IMR-90 (cell line): ENCODE measurements at regions not wholly inside any gene's neighbourhood (a gene's known extent, or its start where the extent isn't known, plus 50 kb on each side); places are given as distances from the start of the nearest gene placed in this dataset.

Source experiments
- ATAC-seq: fragments of 200-7000 bp; cut with Tn5 transposase; 2 replicates; pipeline ENCODE4 v1.9.1; 2020; ENCODE audit warnings: low read depth, mild to moderate bottlenecking, moderate library complexity
- BruUV-seq: library from RNA; stranded (reverse); fragments of 400-500 nt; replicated peaks from 2 replicates; lab custom pipeline; 2021; lab: Mats Ljungman, UMichigan
- CTCF ChIA-PET: fragments of 300-600 bp; formaldehyde crosslinking; extraction: SDS; loops from one replicate; lab custom pipeline; 2021; ENCODE audit warnings: antibody characterized with exemption; lab: Yijun Ruan, JAX
- POLR2A ChIA-PET: fragments of 300-600 bp; sonication (Branson Sonifier 250); formaldehyde crosslinking; loops from one replicate; lab custom pipeline; 2022; ENCODE audit warnings: antibody characterized with exemption; ENCODE audit not compliant: unreplicated experiment; lab: Charles Lee
- DNase-seq: peaks from one replicate; pipeline ENCODE4 v3.0.0; 2013
- H2AFZ ChIP-seq: replicated peaks from 2 replicates; pipeline ENCODE3; 2013; ENCODE audit warnings: low read length, mild to moderate bottlenecking; ENCODE audit not compliant: poor library complexity
- H2AK5ac ChIP-seq: 2 replicates; pipeline ENCODE4 v1.6.1; 2013; ENCODE audit warnings: low read depth, low read length, inconsistent platforms
- H2AK9ac ChIP-seq: replicated peaks from 2 replicates; pipeline ENCODE3; 2013; ENCODE audit warnings: mild to moderate bottlenecking, low read depth, low read length, moderate library complexity; ENCODE audit not compliant: poor library complexity
- H2BK120ac ChIP-seq: 2 replicates; pipeline ENCODE4 v1.6.1; 2013; ENCODE audit warnings: low read depth, low read length, inconsistent platforms
- H2BK15ac ChIP-seq: 3 replicates; pipeline ENCODE4 v1.6.1; 2013; ENCODE audit warnings: low read depth, low read length, inconsistent platforms
- H2BK20ac ChIP-seq: 2 replicates; pipeline ENCODE4 v1.6.1; 2013; ENCODE audit warnings: low read depth, mild to moderate bottlenecking, inconsistent platforms, low read length, moderate library complexity
- H2BK5ac ChIP-seq: 2 replicates; pipeline ENCODE4 v1.6.1; 2013; ENCODE audit warnings: mild to moderate bottlenecking, low read depth, low read length, inconsistent platforms; ENCODE audit not compliant: poor library complexity, severe bottlenecking
- H3K14ac ChIP-seq: replicated peaks from 2 replicates; pipeline ENCODE4 v1.6.1; 2013; ENCODE audit warnings: low read depth, low read length, inconsistent platforms
- H3K18ac ChIP-seq: 2 replicates; pipeline ENCODE4 v1.6.1; 2013; ENCODE audit warnings: low read depth, low read length, control low read depth
- H3K23ac ChIP-seq: 2 replicates; pipeline ENCODE4 v1.6.1; 2013; ENCODE audit warnings: low read depth, low read length, inconsistent platforms
- H3K27ac ChIP-seq: 2 replicates; pipeline ENCODE4 v1.5.1; 2013; ENCODE audit warnings: mild to moderate bottlenecking, control low read depth, low read length; ENCODE audit not compliant: insufficient read depth
- H3K27me3 ChIP-seq: 2 replicates; pipeline ENCODE4 v1.6.1; 2013; ENCODE audit warnings: low read length; ENCODE audit not compliant: control insufficient read depth, insufficient read depth
- H3K36me3 ChIP-seq: 2 replicates; pipeline ENCODE4 v1.6.1; 2013; ENCODE audit warnings: low read length, mixed read lengths; ENCODE audit not compliant: control insufficient read depth, insufficient read depth
- H3K4ac ChIP-seq: 2 replicates; pipeline ENCODE4 v1.6.1; 2013; ENCODE audit warnings: low read depth, low read length, inconsistent platforms
- H3K4me1 ChIP-seq: 2 replicates; pipeline ENCODE4 v1.6.1; 2013; ENCODE audit warnings: low read length, mixed read lengths; ENCODE audit not compliant: control insufficient read depth, insufficient read depth
- H3K4me2 ChIP-seq: 2 replicates; pipeline ENCODE4 v1.6.1; 2013; ENCODE audit warnings: low read depth, mild to moderate bottlenecking, control low read depth, low read length, moderate library complexity
- H3K4me3 ChIP-seq: 2 replicates; pipeline ENCODE4 v1.5.1; 2013; ENCODE audit warnings: low read depth, mild to moderate bottlenecking, control low read depth, low read length, moderate library complexity; ENCODE audit not compliant: insufficient read depth
- H3K56ac ChIP-seq: 2 replicates; pipeline ENCODE4 v1.6.1; 2013; ENCODE audit warnings: low read length, inconsistent platforms; ENCODE audit not compliant: insufficient read depth; ENCODE audit errors: extremely low read depth
- H3K79me1 ChIP-seq, 2 experiments: 2 replicates each; pipeline ENCODE4 v1.6.1; 2013; ENCODE audit warnings: low read length in 2 of 2, inconsistent platforms in 1 of 2, low read depth in 1 of 2
- H3K9ac ChIP-seq: 2 replicates; pipeline ENCODE4 v1.6.1; 2013; ENCODE audit warnings: low read depth, low read length, control low read depth
- H3K9me1 ChIP-seq: 2 replicates; pipeline ENCODE4 v1.6.1; 2013; ENCODE audit warnings: low read length, inconsistent platforms; ENCODE audit not compliant: insufficient read depth
- H3K9me3 ChIP-seq: 2 replicates; pipeline ENCODE4 v1.6.1; 2013; ENCODE audit warnings: low read length; ENCODE audit not compliant: control insufficient read depth, insufficient read depth
- H4K20me1 ChIP-seq: 2 replicates; pipeline ENCODE4 v1.6.1; 2013; ENCODE audit warnings: low read length, inconsistent platforms; ENCODE audit not compliant: insufficient read depth
- H4K5ac ChIP-seq: 2 replicates; pipeline ENCODE4 v1.6.1; 2013; ENCODE audit warnings: mild to moderate bottlenecking, low read depth, low read length, control low read depth
- H4K8ac ChIP-seq, 2 experiments: 2 replicates each; pipeline ENCODE4 v1.6.1; 2013; ENCODE audit warnings: low read depth in 2 of 2, low read length in 2 of 2, control low read depth in 1 of 2, inconsistent platforms in 1 of 2
- H4K91ac ChIP-seq: 2 replicates; pipeline ENCODE4 v1.6.1; 2013; ENCODE audit warnings: low read depth, low read length, inconsistent platforms; ENCODE audit not compliant: insufficient read depth
- BHLHE40 ChIP-seq: fragments of 150-350 bp; IDR thresholded peaks from 2 replicates; pipeline ENCODE4 v1.6.1; 2016; ENCODE audit warnings: mild to moderate bottlenecking, low read depth, low read length
- CEBPB ChIP-seq: IDR thresholded peaks from 2 replicates; pipeline ENCODE4 v1.6.1; 2012; ENCODE audit warnings: low read depth, low read length, improper control_type of control experiment
- CHD1 ChIP-seq: IDR thresholded peaks from 2 replicates; pipeline ENCODE4 v1.6.1; 2012; ENCODE audit warnings: low read depth, low read length, improper control_type of control experiment
- FOS ChIP-seq: fragments of 150-350 bp; IDR thresholded peaks from 2 replicates; pipeline ENCODE4 v1.6.1; 2016; ENCODE audit warnings: low read depth, low read length
- MAFK ChIP-seq: IDR thresholded peaks from 2 replicates; pipeline ENCODE4 v1.6.1; 2012; ENCODE audit warnings: low read depth, low read length, improper control_type of control experiment
- MAZ ChIP-seq: IDR thresholded peaks from 2 replicates; pipeline ENCODE4 v1.6.1; 2012; ENCODE audit warnings: low read depth, mild to moderate bottlenecking, low read length, improper control_type of control experiment, moderate library complexity, borderline replicate concordance
- MXI1 ChIP-seq: IDR thresholded peaks from 2 replicates; pipeline ENCODE4 v1.6.1; 2012; ENCODE audit warnings: low read depth, mild to moderate bottlenecking, low read length, moderate library complexity, borderline replicate concordance
- NFE2L2 ChIP-seq: fragments of 150-350 bp; IDR thresholded peaks from 2 replicates; pipeline ENCODE4 v1.6.1; 2016; ENCODE audit warnings: low read depth, mild to moderate bottlenecking, low read length
- POLR2A ChIP-seq: IDR thresholded peaks from 2 replicates; pipeline ENCODE4 v1.6.1; 2012; ENCODE audit warnings: mild to moderate bottlenecking, low read depth, low read length
- RCOR1 ChIP-seq: IDR thresholded peaks from 2 replicates; pipeline ENCODE4 v1.6.1; 2012; ENCODE audit warnings: mild to moderate bottlenecking, low read length, improper control_type of control experiment; ENCODE audit not compliant: insufficient replicate concordance
- SMC3 ChIP-seq: fragments of 150-350 bp; IDR thresholded peaks from 2 replicates; pipeline ENCODE4 v1.6.1; 2016; ENCODE audit warnings: low read depth, mild to moderate bottlenecking, antibody characterized with exemption, low read length, moderate library complexity
- WGBS, 2 experiments: methylation state at CpG; one replicate each; pipeline versions ENCODE4 v1.1.5 to v1.1.7; 2013; ENCODE audit warnings: missing lambda C conversion rate in 2 of 2; ENCODE audit not compliant: insufficient read length in 1 of 2; ENCODE audit errors: extremely low coverage in 2 of 2; 5-methylcytosine and 5-hydroxymethylcytosine counted together
- dilution Hi-C: fragments of 300-500 bp; cut with HindIII; formaldehyde crosslinking; loops from one replicate; pipeline ENCODE4 v1.14.3; 2018; ENCODE audit warnings: low sequenced_read_pairs; ENCODE audit not compliant: unreplicated experiment
- in situ Hi-C: fragments of 300-500 bp; cut with MboI; formaldehyde crosslinking; loops from 3 replicates; pipeline ENCODE4 v1.14.3; 2019; ENCODE audit warnings: low sequenced_read_pairs, inconsistent platforms, mixed read lengths
- intact Hi-C: fragments of 100-400 bp; cut with micrococcal nuclease; formaldehyde crosslinking; loops from 2 replicates; pipeline ENCODE4 v1.10.0; 2022
- TF ChIP-seq, protein P1 (sequence below): fragments of 150-350 bp; IDR thresholded peaks from 2 replicates; pipeline ENCODE4 v1.6.1; 2016; ENCODE audit warnings: low read depth, mild to moderate bottlenecking, low read length, moderate library complexity, borderline replicate concordance
- TF ChIP-seq, protein P2 (sequence below): conservative IDR thresholded peaks from 2 replicates; pipeline ENCODE4 v1.5.1; 2012; ENCODE audit warnings: mild to moderate bottlenecking, low read depth, low read length, improper control_type of control experiment
- TF ChIP-seq, protein P3 (sequence below): fragments of 150-350 bp; IDR thresholded peaks from 2 replicates; pipeline ENCODE4 v1.6.1; 2017; ENCODE audit warnings: mild to moderate bottlenecking, antibody characterized with exemption, low read length, low read depth

DNA sequence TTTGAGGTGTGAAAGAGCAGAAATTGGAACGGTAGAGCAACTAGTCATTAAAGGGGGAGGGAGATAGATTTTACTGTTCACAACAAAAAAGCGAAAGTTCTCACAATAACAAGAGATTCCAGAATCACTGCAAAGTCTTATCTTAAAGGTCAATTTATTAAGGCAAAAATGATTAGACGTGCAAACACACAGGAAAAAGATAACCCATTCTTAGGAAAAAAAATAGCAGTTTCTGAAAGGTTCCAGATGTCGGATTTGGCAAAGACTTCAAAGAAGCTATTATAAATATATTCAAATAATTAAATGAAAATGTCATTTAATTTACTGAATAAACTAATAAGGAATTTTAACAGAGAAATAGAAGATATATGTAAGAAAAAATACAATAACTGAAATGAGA is 70.8 kb upstream of the GNAI1 start:
- Histone ChIP-seq H2BK15ac (peak overlapping the region; percentile 90; the same call in 1 of the 3 replicates), H2BK20ac (peak overlapping the region; percentile 81; the same call in 1 of the 2 replicates), H3K27me3 (no peaks in the 10 kb centered on the region), H3K79me1 (no peaks in the 10 kb centered on the region), H4K5ac (peak overlapping the region; percentile 93), H4K20me1 (no peaks in the 10 kb centered on the region), H3K4me2 (peak overlapping the region; percentile 87), H3K14ac (peak overlapping the region; percentile 89), H3K18ac (peak overlapping the region; percentile 78; the same call in 1 of the 2 replicates), H3K4me3 (no peak overlapping the region), H3K56ac (peak overlapping the region; percentile 6; the same call in 1 of the 2 replicates), H3K27ac (peak overlapping the region; percentile 65; the same call in 1 of the 2 replicates), H4K8ac (peak overlapping the region; percentile 62 to 79), H4K91ac (peak overlapping the region; percentile 63; the same call in 1 of the 2 replicates), H3K9ac (peak overlapping the region; percentile 58), H3K23ac (peak overlapping the region; percentile 88; the same call in 1 of the 2 replicates), H2AK5ac (peak overlapping the region; percentile 50), H3K9me3 (peaks cover 8% of the 10 kb centered on the region), H2BK120ac (peak overlapping the region; percentile 90), H3K9me1 (peaks cover 3% of the 10 kb centered on the region; the same call in 1 of the 2 replicates), H2AK9ac (no peak overlapping the region), H3K36me3 (no peaks in the 10 kb centered on the region), H3K4ac (peak overlapping the region; percentile 87), H2AFZ (peak overlapping the region; percentile 92), H2BK5ac (peak overlapping the region; percentile 39), H3K4me1 (peaks cover 2% of the 10 kb centered on the region; the same call in 1 of the 2 replicates)
- TF ChIP-seq, protein P1, sequence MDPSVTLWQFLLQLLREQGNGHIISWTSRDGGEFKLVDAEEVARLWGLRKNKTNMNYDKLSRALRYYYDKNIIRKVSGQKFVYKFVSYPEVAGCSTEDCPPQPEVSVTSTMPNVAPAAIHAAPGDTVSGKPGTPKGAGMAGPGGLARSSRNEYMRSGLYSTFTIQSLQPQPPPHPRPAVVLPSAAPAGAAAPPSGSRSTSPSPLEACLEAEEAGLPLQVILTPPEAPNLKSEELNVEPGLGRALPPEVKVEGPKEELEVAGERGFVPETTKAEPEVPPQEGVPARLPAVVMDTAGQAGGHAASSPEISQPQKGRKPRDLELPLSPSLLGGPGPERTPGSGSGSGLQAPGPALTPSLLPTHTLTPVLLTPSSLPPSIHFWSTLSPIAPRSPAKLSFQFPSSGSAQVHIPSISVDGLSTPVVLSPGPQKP: no peak
- no peak for TF ChIP-seq FOS
- no peak for TF ChIP-seq NFE2L2
- TF ChIP-seq MXI1: no peak
- no peak for TF ChIP-seq CEBPB
- no peak for TF ChIP-seq CHD1
- TF ChIP-seq, protein P2, sequence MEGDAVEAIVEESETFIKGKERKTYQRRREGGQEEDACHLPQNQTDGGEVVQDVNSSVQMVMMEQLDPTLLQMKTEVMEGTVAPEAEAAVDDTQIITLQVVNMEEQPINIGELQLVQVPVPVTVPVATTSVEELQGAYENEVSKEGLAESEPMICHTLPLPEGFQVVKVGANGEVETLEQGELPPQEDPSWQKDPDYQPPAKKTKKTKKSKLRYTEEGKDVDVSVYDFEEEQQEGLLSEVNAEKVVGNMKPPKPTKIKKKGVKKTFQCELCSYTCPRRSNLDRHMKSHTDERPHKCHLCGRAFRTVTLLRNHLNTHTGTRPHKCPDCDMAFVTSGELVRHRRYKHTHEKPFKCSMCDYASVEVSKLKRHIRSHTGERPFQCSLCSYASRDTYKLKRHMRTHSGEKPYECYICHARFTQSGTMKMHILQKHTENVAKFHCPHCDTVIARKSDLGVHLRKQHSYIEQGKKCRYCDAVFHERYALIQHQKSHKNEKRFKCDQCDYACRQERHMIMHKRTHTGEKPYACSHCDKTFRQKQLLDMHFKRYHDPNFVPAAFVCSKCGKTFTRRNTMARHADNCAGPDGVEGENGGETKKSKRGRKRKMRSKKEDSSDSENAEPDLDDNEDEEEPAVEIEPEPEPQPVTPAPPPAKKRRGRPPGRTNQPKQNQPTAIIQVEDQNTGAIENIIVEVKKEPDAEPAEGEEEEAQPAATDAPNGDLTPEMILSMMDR: no peak
- TF ChIP-seq, protein P3, sequence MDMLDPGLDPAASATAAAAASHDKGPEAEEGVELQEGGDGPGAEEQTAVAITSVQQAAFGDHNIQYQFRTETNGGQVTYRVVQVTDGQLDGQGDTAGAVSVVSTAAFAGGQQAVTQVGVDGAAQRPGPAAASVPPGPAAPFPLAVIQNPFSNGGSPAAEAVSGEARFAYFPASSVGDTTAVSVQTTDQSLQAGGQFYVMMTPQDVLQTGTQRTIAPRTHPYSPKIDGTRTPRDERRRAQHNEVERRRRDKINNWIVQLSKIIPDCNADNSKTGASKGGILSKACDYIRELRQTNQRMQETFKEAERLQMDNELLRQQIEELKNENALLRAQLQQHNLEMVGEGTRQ: no peak
- no peak for TF ChIP-seq SMC3
- no peak for TF ChIP-seq POLR2A
- TF ChIP-seq MAFK: no peak
- no peak for TF ChIP-seq BHLHE40
- TF ChIP-seq MAZ: no peak
- no peak for TF ChIP-seq RCOR1
- POLR2A ChIA-PET: no interaction called here
- in situ Hi-C loops: loop anchor here (5.0 kb wide), 1 partner anchor 328 kb away; no protein-coding TSS in a partner anchor
- CTCF ChIA-PET: no interaction called here
- dilution Hi-C loops: no loop called here
- no TSS peak for BruUV-seq
- DNase-seq (no peak), ATAC-seq (no peak)
- no CpG with 5 or more reads among the region's 4 CpGs for WGBS, 2 experiments
- intact Hi-C loops: loop anchor here (5.0 to 10.0 kb wide), 3 partner anchors 33 to 223 kb away; no protein-coding TSS in a partner anchor
